DND-41 (cell line): ENCODE measurements at regions not wholly inside any gene's neighbourhood (a gene's known extent, or its start where the extent isn't known, plus 50 kb on each side); places are given as distances from the start of the nearest gene placed in this dataset.

Experiments used
- EZH2 ChIP-seq: IDR thresholded peaks from 3 replicates; pipeline ENCODE4 v1.6.1; 2012; ENCODE audit warnings: borderline replicate concordance, low read depth, mild to moderate bottlenecking, moderate library complexity, low read length, inconsistent platforms; ENCODE audit not compliant: severe bottlenecking
- TF ChIP-seq, protein P1 (sequence below): IDR thresholded peaks from 2 replicates; pipeline ENCODE4 v1.5.1; 2012; ENCODE audit warnings: borderline replicate concordance, low read length, moderate library complexity, mild to moderate bottlenecking; ENCODE audit not compliant: poor library complexity, severe bottlenecking; ENCODE audit errors: extremely low read depth

DNA sequence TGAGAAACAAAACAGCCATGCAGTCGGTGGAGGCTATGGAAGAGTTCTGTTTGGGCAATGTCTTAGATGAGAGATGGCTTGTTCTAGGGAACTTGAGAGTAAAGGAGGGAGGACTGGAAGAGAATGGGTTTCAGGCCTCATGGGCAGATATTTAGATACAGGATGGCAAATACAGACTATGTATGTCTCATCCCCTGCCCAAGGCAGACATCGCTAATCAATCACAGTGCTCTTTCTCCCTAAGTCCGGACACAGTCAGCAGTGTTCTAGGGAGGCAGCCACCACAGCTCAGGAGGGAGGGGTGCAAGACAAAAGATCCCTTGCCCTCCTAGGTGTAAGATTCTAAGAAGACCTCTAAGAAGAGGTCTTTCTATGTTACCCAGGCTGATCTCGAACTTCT lies 159.3 kb upstream of the TLE3 start:
- TF ChIP-seq, protein P1, sequence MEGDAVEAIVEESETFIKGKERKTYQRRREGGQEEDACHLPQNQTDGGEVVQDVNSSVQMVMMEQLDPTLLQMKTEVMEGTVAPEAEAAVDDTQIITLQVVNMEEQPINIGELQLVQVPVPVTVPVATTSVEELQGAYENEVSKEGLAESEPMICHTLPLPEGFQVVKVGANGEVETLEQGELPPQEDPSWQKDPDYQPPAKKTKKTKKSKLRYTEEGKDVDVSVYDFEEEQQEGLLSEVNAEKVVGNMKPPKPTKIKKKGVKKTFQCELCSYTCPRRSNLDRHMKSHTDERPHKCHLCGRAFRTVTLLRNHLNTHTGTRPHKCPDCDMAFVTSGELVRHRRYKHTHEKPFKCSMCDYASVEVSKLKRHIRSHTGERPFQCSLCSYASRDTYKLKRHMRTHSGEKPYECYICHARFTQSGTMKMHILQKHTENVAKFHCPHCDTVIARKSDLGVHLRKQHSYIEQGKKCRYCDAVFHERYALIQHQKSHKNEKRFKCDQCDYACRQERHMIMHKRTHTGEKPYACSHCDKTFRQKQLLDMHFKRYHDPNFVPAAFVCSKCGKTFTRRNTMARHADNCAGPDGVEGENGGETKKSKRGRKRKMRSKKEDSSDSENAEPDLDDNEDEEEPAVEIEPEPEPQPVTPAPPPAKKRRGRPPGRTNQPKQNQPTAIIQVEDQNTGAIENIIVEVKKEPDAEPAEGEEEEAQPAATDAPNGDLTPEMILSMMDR = no peak
- TF ChIP-seq EZH2 = no peak
